22Rv1 (cell line): ENCODE measurements at regions not wholly inside any gene's neighbourhood (a gene's known extent, or its start where the extent isn't known, plus 50 kb on each side); places are given as distances from the start of the nearest gene placed in this dataset.
"Not testable (repeated sequence)": the region's sequence is repeated elsewhere in the genome, so short reads cannot be mapped to it uniquely, and the experiment has no call there.

Source experiments
- H3K27ac ChIP-seq: fragments of 450-650 bp; 2 replicates; pipeline ENCODE4 v1.5.1; 2017
- CTCF ChIP-seq: fragments of 450-650 bp; IDR thresholded peaks from 2 replicates; pipeline ENCODE4 v1.5.1; 2017; ENCODE audit warnings: mild to moderate bottlenecking
- ZFX ChIP-seq: fragments of 450-650 bp; IDR thresholded peaks from 2 replicates; pipeline ENCODE4 v1.6.1; 2017; ENCODE audit warnings: antibody characterized with exemption, borderline replicate concordance

DNA sequence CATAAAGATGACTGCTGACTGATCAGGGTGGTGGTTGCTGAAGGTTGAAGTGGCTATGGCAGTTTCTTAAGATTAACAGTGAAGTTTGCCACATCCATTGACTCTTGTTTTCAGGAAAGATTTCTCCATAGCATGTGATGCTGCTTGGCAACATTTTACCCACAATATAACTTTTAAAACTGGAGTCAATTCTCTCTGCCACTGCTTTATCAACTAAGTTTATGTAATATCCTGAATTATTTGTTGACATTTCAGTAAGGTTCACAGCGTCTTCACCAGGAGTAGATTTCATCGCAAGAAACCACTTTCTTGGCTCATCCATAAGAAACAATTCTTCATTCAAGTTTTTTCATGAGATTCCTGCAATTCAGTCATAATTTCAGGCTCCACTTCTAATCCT lies 166.5 kb upstream of the SPRY1 start:
- no peak overlapping the region for H3K27ac ChIP-seq
- TF ChIP-seq CTCF, result no peak

DNA sequence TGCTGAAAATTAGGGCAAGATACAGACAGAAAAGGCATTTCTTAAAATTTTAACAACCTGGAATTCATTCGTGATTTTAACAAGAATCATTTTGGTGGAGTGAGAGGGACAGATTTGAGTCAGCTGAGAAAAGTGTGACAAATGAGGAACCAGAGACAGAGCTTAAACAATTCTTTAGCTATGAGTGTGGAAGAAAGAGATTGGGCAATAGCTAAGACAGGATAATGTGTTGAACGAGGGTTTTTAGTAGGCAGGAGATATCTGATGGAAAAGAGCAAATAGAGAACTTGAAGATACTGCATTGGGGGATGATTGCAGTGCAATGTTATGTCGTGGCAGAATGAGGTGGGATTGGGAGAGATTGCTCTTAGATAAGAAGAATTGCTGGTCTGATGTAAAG lies 164.2 kb upstream of the SPRY1 start:
- no peak overlapping the region for H3K27ac ChIP-seq
- TF ChIP-seq CTCF (no peak), ZFX (no peak)

GRCh38 chr4:123233136-123233768 lies 163.3 kb upstream of the SPRY1 start:
- H3K27ac ChIP-seq, result no peak overlapping the region
- TF ChIP-seq CTCF (no peak), ZFX (no peak)

GRCh38 chr4:123234955-123235354 lies 161.6 kb upstream of the SPRY1 start:
- no peak for TF ChIP-seq CTCF
- no peak for TF ChIP-seq ZFX
- H3K27ac ChIP-seq, result no peak overlapping the region

DNA sequence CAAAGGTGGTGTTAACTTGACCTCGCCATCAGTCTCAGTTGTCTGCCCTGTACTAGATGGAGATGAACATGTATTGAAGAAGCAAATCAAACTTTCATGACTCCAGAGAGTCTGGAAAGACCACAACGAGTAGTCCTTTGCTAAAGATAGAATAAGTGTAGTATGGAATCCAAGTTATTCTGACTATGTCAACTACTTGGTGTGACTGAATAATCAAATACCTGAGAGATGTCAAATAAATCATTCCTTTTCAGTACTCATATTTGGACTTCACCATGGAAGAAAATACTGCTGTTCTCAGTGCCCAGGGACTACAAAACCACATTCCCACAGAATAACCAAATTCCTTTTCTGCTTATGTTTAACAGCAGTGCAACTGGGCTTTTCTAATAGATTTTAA lies 161.2 kb upstream of the SPRY1 start:
- H3K27ac ChIP-seq, result no peak overlapping the region
- TF ChIP-seq CTCF (no peak), ZFX (no peak)

GRCh38 chr4:123236606-123237005 lies 160.0 kb upstream of the SPRY1 start:
- no peak overlapping the region for H3K27ac ChIP-seq
- no peak for TF ChIP-seq ZFX

DNA sequence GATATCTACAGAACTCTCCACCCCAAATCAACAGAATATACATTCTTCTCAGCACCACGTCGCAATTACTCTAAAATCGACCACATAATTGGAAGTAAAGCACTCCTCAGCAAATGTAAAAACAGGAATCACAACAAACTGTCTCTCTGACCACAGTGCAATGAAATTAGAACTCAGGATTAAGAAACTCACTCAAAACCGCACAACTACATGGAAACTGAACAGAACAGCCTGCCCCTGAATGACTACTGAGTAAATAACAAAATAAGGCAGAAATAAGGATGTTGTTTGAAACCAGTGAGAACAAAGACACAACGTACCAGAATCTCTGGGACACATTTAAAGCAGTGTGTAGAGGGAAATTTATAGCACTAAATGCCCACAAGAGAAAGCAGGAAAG lies 156.3 kb upstream of the SPRY1 start:
- H3K27ac ChIP-seq, result not testable (repeated sequence)

DNA sequence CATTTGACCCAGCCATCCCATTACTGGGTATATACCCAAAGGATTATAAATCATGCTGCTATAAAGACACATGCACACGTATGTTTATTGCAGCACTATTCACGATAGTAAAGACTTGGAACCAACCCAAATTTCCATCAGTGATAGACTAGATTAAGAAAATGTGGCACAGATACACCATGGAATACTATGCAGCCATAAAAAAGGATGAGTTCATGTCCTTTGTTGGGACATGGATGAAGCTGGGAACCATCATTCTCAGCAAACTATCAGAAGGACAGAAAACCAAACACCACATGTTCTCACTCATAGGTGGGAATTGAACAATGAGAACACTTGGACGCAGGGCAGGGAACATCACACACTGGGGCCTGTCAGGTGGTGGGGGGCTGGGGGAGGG lies 153.4 kb upstream of the SPRY1 start:
- H3K27ac ChIP-seq, result not testable (repeated sequence)

- TF ChIP-seq CTCF (0 out of 2 replicates have a peak, but pooled peaks have one; percentile 3), ZFX (no peak)
These were observed 152.5 kb upstream of the SPRY1 start for GRCh38 chr4:123244137-123244536.

More at GRCh38 chr4:123244137-123244536, 152.5 kb upstream of the SPRY1 start:
- no peak overlapping the region for H3K27ac ChIP-seq
